H4 (cell line): ENCODE measurements at regions not wholly inside any gene's neighbourhood (a gene's known extent, or its start where the extent isn't known, plus 50 kb on each side); places are given as distances from the start of the nearest gene placed in this dataset.
"Not testable (repeated sequence)": the region's sequence is repeated elsewhere in the genome, so short reads cannot be mapped to it uniquely, and the experiment has no call there.

Experiments
- DNase-seq: peaks from one replicate; pipeline ENCODE4 v3.0.0-alpha.2; 2015; ENCODE audit warnings: low spot score

DNA sequence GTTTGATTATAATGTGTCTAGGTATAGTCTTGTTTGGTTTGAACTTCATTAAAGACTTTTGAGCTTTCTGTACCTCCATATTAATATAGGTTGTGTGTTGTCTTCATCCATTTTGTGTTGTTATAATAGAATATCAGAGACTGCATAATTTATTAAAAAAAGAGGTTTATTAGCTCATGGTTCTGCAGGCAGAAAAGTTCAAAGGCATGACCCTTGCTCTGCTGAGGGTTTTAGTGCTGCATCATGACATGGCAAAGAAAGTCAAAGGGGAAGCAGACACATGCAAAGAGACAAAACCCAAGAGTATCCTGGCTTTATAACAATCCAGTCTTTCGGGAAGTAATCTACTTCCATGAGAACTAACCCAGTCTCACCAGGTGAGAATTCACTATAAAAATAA lies 358.2 kb downstream of the EDEM1 start:
- DNase-seq: no peak

DNA sequence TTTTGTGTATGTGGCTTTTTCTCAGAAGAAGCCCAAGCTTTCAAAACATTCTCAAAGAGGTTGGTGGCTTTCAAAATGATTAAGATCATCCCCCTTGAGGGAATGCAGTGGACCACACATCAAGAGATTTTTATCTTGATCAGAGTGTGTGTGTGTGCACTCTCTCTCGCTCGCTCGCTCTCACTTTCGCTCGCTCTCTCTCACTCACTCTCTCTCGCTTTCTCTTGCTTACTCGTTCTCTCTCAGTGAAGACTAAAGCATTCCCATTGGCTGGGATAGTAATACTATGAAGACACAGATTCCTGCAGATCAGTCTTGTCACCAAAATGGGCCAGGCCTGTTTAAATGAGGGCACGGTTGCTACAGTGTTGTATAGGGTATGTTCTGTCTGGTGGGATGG lies 365.7 kb downstream of the EDEM1 start:
- no peak for DNase-seq

DNA sequence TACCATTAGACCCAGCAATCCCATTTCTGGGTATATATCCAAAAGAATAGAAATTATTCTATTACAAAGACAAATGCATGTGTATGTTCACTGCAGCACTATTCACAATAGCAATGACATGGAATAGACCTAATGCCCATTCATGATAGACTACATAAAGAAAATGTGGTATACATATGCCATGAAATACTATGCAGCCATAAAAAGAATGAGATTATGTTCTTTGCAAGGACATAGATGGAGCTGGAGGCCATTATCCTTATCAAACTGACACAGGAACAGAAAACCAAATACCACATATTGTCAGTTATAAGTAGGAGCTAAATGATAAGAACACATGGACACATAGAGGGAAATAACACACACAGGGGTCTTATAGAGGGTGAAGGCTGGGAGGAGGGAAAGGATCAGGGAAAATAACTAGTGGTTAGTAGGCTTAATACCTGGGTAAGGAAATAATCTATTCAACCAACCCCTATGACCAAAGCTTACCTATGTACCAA lies 366.8 kb downstream of the EDEM1 start:
- no peak for DNase-seq

DNA sequence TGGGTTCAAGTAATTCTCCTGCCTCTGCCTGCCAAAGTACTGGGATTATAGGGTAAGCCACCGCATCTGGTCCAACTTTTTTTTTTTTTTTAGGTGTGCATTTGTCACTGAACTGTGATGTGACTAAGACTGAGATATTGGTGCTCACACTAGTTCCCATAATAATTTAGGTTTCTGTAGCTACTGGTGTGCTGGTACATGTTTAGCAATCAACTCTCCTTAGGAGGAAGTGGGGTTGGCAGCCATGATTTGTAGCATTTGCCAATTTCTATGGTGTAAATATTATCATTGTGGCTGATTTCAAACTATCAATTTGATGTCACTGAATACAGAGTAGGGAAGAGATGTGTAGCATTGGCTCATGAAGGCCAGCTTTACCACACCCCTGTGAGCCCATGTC lies 372.7 kb downstream of the EDEM1 start:
- DNase-seq: no peak

DNA sequence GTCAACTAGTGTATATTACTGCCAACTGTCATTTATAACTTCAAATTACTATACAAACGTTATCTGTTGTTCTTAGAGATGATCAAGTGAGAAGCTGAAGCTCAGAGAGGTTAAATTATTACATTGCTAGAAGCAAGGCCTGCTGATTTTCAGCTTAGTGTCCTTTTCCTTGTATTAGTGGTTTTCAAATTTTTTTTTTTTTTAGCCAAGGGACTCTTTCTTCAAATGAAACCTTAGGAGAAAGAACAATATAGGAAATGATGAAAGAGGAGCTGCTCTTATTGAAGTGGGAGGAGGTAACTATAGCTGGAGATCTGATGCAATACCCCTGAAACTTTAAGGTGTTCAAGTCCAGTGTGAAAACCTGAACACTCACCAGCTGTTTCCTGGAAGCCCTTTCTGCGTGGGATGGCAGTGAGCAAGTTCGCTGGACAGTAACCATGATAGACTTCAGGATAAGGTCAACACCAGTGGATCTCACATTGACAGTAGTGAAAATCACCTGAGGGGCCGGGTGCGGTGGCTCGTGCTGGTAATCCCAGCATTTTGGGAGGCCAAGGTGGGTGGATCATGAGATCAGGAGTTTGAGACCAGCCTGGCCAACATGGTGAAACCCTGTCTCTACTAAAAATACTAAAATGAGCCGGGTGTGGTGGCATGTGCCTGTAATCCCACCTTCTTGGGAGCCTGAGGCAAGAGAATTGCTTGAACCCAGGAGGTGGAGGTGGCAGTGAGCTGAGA lies 376.2 kb downstream of the EDEM1 start:
- DNase-seq: no peak

DNA sequence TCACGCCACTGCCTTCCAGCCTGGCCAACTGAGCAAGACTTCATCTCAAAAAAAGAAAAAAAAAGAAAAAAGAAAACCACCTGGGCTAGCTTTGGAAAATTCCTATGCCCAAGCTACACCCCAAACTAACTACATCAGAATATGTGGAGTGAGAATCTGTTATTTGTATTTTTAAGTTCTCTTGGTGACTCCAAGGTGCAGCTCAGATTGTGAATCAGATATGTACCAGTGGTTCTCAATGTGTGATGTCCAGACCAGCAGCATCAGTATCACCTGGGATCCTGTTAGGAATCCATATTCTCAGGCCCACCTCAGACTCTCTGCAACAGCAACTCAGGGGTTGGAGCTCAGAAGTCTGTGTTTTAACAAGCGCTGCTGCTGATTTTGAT lies 376.8 kb downstream of the EDEM1 start:
- no peak for DNase-seq

DNA sequence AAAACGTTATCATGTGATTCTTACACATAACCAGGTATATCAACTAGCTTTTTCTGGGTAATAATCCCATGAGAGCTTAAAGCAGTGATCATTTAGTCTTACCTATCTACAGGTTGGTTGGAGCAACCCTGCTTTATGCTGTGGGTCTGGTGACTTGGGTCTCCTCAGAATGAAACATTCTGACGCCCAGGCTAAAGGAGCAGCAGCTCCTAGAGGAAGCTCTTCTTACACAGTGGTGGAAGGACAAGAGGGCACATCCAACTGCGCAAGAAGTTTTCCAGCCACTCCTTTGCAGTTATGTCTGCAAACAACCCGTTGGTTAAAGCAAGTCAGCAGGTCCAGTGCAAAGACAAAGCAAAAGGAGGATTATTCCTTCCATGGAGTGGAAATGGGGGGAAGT lies 377.5 kb downstream of the EDEM1 start:
- DNase-seq: no peak

DNA sequence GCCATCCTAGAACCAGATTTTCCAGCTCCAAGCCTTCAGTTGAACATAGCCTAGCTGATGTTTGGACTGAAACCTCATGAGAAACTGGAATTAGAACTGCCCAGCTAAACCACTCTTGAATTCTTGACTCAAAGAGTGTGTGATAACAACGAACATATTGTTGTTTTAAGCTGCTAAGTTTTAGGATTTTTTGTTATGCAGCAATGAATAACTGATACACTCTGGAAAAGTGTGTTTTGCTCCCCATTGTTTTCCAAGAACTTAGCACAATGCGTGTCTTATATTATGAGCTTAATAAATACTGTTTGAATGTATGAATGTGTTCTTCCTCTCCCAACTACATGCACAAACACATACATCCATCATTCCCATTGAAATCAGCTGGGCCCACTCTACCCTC lies 379.6 kb downstream of the EDEM1 start:
- DNase-seq: no peak

DNA sequence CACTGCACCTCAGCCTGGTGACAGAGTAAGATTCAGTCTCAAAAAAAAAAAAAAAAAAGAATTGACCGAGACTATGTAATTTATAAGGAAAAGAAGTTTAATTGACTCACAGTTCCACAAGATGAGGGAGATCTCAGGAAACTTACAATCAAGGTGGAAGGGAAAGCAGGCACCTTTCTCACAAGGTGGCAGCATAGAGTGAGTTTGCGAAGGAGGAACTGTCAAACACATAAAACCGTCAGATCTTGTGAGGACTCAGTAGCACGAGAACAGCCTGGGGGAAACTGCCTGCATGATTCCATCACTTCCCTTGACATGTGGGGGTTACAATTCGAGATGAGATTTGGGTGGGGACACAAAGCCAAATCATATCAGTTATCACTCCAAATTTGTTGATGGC lies 380.9 kb downstream of the EDEM1 start:
- no peak for DNase-seq

DNA sequence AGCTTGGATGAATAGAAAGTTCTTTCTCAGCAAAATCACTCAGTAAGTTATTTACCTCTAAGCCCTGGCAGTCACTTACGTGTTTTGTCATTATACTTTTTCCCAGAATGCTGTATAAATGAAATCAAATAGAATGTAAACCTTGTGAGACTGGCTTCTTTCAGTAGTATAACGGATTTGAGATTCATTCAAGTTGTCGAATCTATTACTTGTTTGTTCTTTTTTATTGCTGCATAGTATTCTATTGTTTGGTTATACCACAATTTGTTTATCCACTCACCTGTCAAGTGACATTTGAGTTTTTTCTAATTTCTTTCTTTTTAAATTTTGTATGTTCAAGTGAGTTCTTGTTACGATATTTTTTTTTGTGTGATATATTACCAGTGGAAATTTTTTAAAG lies 381.6 kb downstream of the EDEM1 start:
- DNase-seq: no peak

DNA sequence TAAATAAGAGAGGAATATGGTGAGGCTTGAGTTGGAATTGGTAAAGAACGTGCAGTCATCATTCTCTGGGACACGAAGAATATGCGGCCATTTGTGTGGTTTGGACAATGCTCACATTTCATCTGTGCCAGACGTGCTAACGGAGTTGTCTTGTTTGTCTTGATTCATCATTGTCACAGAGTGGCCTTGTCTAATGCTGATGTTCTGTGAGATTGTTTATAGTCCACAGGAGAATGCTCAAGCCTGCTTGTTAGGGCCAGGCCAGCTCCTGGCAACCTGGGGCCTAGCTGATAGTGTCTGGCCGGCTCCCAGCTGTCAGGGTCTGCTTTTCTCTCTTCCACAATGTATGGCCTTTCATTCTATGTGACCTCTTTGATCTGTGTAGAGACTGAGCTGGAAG lies 384.7 kb downstream of the EDEM1 start:
- DNase-seq: no peak

DNA sequence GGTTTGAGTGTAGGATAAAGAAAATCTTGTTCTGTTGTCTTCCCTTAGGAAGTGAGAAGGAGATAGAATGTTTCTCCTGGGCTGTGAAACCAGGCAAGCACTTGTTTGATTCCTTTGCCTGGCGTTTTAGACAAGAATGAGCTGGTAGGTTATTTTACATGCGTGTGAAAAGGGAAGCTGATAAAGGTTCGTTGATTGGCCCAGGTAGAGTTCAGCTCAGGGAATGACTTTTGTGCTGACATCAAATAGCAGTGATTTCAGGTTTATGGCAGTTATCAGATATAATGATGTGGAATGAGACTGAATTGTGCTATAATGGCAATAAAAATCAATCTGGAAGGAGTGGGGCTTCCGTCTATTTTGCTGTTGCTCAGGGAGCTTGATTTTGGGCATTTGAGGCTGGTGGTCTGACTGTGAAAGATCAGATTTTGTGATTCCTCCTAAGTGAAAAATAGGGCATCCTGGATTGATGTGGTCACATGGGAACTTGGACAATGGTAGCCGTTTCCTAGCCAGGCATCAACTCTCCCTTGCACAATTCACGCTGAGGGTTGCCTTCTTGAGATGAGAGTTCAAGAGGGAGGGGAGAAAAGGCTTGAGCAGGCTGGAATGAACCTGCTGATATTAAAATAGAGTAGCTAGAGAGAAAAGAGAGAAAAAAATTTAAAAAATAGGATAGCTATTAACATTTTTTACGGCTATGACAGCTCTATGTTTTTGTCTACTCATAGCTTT lies 388.9 kb downstream of the EDEM1 start:
- no peak for DNase-seq

DNA sequence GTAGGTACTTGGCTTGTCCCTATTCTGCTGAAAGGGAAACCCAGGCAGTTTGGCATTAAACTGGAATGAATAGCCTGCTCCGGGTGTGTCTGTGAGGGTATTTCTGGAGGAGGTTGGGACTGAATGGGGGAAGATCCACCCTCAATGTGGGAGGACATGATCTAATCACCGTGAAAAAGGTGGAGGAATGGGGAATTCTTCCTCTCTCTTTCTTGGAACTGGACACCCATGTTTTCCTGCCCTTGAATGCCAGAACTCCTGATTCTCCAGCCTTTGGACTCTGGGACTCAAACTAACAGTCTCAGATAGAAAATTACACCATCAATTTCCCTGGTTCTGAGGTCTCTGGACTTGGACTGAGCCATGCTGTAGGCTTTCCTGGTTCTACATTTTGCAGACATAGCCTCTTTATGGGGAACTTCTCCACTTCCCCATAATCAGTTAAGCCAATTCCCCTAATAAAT lies 391.7 kb downstream of the EDEM1 start:
- no peak for DNase-seq

DNA sequence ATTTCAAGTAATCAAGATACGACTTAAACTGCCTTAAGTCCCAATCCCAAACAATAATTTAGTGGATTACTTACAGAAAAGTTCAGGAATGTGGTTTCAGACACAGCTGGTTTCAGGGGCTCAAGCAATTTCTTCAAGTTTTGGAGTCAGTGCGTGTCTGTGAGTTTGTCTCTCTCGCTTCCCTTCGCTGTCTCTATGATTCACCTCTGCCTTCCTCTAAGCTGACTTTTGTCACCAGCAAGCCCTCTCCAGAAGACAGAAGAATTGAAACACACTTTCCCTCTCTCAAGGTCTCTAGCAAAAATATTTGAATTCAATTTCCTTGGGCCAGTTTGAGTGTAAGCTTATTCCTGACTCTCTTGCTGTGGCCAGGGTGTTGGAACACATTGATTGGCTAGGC lies 392.4 kb downstream of the EDEM1 start:
- DNase-seq: no peak

DNA sequence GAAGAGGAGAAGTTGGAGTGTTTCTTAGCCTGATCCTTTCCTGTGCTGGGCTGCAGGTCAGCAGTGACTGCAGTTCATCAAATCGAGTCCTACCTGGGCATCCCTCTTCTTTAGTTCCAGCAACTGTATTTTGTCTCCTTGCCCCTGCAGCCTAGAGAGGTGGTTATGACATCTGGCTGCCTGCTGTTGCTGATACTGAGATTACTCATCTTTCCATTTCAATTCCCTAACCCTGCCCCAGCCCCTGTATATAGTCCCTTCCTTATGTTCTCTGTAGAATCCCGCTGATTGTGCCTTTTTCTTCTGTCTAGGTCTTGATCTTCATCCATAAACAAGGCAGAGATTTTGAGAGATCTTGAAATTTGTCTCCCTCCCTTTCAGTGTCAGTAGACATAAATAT lies 393.3 kb downstream of the EDEM1 start:
- no peak for DNase-seq

DNA sequence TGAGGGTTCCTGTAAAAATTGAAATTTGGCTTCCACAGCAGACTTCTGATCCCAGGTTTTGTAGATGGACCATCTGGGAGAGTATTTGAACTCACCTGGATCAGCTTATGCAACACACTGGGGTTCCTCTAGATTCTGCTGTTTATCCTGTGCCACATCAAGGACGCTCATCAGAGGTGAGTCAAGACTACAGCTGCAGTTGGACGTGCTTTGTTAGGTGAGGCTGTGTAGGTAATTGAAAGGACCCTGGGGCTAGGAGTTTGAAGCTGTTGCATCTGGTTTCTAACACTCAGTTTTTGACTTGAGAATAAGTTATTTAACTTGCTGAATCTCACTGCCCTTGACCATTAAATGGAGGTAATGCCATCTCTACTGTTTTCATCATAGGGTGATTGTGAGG lies 394.2 kb downstream of the EDEM1 start:
- DNase-seq: no peak

DNA sequence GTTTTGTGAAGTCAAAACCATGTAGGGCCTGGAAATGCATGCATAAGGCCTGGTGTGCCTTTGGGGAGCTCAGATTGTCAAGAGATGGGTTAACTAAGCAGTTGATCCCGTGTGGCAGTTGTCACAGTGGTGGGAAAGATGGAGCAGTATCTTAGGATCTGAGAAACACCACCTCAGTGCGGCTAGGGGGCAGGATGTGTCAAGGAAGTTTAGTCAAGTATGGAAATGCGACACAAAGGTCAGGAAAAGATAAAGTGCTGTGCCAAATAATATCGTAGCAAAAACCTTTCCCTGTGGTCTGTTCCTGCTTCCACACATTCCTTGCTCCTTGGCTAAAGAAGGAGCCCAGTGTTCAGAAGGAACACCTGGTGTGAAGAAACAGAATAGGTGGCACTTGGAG lies 396.4 kb downstream of the EDEM1 start:
- no peak for DNase-seq

DNA sequence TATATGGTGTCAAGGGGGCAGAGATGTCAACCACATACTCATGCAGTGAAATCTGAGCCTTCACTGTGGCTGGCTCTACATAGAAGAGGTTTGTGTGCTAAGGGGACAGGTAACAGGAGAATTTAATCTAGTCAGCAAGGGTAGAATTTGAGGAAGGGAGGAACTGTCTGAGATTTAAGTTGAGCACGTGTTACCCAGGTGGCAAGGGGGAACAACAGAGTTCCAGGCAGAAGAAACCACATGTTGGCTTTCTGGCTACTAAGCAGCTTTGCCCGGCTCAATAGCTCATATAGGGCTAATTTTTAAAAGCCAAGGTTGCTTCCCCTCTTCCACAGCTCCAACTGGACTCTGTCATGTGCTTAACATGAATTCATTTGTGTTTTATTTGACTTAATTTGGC lies 397.6 kb downstream of the EDEM1 start:
- DNase-seq: no peak

DNA sequence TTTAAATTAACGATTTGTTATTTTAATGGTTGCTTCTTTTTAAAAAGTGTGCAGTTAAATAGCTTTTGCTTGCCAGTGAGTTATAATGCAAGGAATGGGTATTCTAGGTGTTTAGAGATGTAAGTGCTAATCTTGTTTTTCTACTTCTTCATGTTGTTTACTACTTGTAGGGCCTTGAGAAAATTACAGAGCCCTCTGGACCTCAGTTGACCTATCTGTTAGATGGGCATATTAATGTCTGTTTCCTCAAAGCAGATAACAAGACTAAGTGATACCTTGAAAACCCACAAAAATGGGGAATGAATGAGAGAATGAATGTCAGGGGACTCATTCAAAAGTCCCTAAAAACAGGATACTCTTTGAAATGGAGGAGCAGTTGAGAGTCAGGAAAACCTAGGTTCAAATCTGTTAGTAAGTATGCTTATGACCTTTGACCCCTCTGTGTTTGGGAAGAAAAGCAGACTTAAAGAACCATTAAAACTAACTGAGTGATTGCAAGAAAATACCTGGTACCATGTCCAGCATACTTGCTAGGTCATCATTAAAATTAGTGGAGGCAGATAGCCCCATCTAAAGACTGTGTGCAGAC lies 419.5 kb downstream of the EDEM1 start:
- DNase-seq: no peak

DNA sequence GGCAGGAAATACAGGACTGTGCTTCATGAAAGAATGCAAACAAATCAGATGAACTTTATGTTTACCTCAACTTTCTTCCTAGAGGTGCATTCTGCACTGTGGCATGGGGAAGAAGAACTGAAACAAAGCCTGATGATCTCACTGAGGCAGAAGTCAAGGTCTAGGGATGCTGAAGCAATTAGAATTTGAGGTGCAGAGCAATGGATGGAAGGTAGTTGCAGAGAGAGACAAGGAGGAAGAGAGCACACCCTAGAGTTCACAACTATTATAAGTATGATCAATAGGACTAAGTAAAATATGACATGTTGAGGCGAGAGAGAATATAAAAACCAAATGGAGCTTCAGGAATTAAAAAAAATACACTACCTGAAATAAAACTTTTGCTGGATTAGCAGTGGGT lies 420.1 kb downstream of the EDEM1 start:
- no peak for DNase-seq

DNA sequence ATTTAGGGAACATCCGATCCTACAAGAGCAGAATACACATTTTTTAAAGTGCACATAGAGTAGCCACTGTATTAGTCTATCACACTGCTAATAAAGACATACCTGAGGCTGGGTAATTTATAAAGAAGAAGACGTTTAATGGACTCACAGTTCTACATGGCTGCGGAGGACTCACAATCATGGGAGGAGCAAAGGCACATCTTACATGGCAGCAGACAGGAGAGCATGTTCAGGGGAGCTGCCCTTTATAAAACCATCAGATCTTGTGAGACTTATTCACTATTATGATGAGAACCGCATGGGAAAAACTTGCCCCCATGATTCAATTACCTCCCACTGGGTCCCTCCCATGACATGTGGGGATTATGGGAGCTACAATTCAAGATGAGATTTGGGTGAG lies 421.5 kb downstream of the EDEM1 start:
- DNase-seq: not testable (repeated sequence)

DNA sequence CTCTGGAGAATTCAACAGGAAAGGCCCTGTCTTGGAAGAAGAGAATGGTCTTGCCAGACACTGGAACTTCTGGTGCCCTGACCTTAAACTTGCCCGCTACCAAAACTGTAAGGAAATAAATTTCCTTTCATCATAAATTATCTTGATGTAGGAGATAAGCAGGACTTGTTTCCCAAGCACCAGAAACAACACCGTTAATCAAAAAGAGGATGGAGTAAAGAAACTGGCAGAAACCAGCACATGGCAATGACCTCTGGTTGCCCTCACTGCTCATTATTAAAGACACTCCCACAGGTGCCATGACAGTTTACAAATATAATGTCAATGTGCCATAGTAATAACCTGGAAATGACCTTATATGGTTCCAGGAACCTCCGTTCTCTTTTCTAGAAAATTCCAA lies 426.1 kb downstream of the EDEM1 start:
- no peak for DNase-seq

DNA sequence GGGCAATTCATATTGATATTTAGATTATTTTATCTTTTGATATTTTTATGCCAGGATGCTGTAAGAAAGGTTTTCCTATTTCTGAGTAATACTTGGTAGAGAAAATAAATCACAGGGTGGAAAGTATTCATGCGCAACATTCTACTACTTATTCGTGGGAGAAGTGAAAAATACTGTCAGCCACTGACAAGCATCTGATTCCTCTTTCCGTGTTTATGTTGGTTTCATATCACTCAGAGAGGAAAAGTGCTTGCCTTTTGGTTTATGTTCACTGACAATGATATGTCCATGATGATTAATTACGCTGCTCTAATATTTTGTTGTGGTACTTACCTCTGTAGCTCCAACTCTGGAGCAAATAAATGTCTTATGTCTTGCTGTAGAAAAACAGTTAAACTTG lies 429.4 kb downstream of the EDEM1 start:
- no peak for DNase-seq
